Colonic mucosa (tissue), 4 donors: ENCODE measurements at regions not wholly inside any gene's neighbourhood (a gene's known extent, or its start where the extent isn't known, plus 50 kb on each side); places are given as distances from the start of the nearest gene placed in this dataset.

Source experiments
- DNase-seq: peaks from one replicate; pipeline ENCODE4 v3.0.0-alpha.2; 2020
- H3K27ac ChIP-seq: fragments of 200-600 bp; one replicate; pipeline ENCODE4 v1.8.0; 2021
- H3K27me3 ChIP-seq: fragments of 200-600 bp; one replicate; pipeline ENCODE4 v1.8.0; 2021
- H3K36me3 ChIP-seq: fragments of 200-600 bp; one replicate; pipeline ENCODE4 v1.8.0; 2021
- H3K4me1 ChIP-seq: fragments of 200-600 bp; one replicate; pipeline ENCODE4 v1.8.0; 2021; ENCODE audit warnings: mild to moderate bottlenecking
- H3K4me3 ChIP-seq: fragments of 200-600 bp; one replicate; pipeline ENCODE4 v1.8.0; 2021
- H3K9ac ChIP-seq, 2 donors: one replicate each; pipeline ENCODE4 v1.7.0; 2013; ENCODE audit warnings: control low read depth in 2 of 2, low read depth in 2 of 2, low read length in 2 of 2
- H3K9me3 ChIP-seq: fragments of 200-600 bp; one replicate; pipeline ENCODE4 v1.8.0; 2021
- intact Hi-C: fragments of 100-400 bp; cut with DNase I; formaldehyde crosslinking; loops from one replicate; pipeline ENCODE4 v1.14.1; 2022
- TF ChIP-seq, protein P1 (sequence below): fragments of 200-600 bp; IDR thresholded peaks from one replicate; pipeline ENCODE4 v1.8.0; 2022; ENCODE audit warnings: antibody characterized with exemption, mild to moderate bottlenecking
- donor health status: healthy.
- donor health status: DM: no; HTN: no; CAD: no.
- donor health status: DM: no; HTN: no; CAD: no.

DNA sequence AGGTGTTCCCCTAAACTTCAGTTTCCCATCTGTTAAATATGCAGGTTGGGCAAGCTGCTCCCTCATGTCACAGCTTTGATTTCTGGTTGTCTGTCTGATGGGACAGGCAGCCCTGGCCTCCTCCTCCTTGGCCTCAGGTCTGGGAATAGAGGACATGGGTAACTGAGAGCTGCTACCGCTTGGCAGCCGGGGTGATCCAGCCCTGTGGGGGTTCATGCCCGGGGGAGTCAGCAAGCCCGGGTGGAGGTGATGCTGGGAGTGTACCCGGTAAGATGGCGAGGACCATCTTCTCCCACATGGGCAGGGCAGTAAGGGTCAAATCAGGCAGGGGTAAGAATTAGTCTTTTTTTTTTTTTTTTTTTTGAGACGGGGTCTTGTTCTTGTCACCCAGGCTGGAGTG is 845.0 kb downstream of the TBC1D22A start:
- no peaks in the 10 kb centered on the region for H3K36me3 ChIP-seq
- intact Hi-C loops, result no loop called here
- no peak for DNase-seq
- H3K27ac ChIP-seq, result no peak overlapping the region
- TF ChIP-seq, protein P1, sequence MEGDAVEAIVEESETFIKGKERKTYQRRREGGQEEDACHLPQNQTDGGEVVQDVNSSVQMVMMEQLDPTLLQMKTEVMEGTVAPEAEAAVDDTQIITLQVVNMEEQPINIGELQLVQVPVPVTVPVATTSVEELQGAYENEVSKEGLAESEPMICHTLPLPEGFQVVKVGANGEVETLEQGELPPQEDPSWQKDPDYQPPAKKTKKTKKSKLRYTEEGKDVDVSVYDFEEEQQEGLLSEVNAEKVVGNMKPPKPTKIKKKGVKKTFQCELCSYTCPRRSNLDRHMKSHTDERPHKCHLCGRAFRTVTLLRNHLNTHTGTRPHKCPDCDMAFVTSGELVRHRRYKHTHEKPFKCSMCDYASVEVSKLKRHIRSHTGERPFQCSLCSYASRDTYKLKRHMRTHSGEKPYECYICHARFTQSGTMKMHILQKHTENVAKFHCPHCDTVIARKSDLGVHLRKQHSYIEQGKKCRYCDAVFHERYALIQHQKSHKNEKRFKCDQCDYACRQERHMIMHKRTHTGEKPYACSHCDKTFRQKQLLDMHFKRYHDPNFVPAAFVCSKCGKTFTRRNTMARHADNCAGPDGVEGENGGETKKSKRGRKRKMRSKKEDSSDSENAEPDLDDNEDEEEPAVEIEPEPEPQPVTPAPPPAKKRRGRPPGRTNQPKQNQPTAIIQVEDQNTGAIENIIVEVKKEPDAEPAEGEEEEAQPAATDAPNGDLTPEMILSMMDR, result no peak
- no peaks in the 10 kb centered on the region for H3K4me1 ChIP-seq
- H3K9me3 ChIP-seq, result no peaks in the 10 kb centered on the region
- H3K4me3 ChIP-seq, result no peak overlapping the region
- H3K27me3 ChIP-seq, result no peaks in the 10 kb centered on the region
- no peak overlapping the region for H3K9ac ChIP-seq

DNA sequence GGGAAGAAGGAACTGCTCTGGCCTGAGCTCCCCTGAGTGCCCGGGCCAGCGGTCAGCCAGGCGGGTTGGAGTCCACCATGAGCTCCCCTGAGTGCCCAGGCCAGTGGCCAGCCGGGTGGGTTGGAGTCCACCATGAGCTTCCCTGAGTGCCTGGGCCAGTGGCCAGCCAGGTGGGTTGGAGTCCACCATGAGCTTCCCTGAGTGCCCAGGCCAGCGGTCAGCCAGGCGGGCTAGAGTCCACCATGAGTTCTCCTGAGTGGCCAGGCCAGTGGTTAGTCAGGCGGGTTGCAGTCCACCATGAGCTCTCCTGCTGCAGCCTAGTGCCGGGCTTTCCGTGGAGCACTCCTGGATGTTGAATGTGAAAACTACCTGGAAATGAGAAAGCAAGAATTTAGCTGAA is 844.0 kb downstream of the TBC1D22A start:
- H3K9ac ChIP-seq, result no peak overlapping the region
- H3K4me3 ChIP-seq, result no peak overlapping the region
- H3K9me3 ChIP-seq, result no peaks in the 10 kb centered on the region
- TF ChIP-seq, protein P1, result no peak
- intact Hi-C loops, result no loop called here
- no peak for DNase-seq
- H3K27ac ChIP-seq, result no peak overlapping the region
- no peaks in the 10 kb centered on the region for H3K36me3 ChIP-seq
- H3K27me3 ChIP-seq, result no peaks in the 10 kb centered on the region
- H3K4me1 ChIP-seq, result no peaks in the 10 kb centered on the region

DNA sequence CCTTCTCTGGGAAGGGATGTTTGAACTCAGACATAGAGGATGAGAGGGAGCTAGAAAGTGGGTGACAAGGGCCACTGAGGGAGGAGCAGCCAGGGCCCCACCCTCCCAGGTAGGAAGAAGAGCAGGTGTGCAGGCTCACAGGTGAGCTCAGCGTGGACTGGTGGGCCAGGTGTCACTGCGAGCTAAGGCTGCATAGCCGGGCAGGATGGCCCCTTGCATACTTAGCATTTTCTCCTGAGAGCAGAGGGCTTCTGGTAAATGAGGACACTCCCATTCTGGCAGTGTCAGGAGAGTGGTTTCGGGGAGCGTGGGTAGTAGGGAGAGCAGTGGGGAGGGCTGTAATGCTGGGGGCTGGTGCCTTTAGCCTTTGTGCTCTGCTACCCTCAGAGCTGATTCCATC is 843.4 kb downstream of the TBC1D22A start:
- intact Hi-C loops, result no loop called here
- no peak for DNase-seq
- Histone ChIP-seq H3K27me3 (no peaks in the 10 kb centered on the region), H3K9ac (no peak overlapping the region), H3K27ac (no peak overlapping the region), H3K9me3 (no peaks in the 10 kb centered on the region), H3K36me3 (no peaks in the 10 kb centered on the region), H3K4me3 (no peak overlapping the region), H3K4me1 (no peaks in the 10 kb centered on the region)
- TF ChIP-seq, protein P1, result no peak

DNA sequence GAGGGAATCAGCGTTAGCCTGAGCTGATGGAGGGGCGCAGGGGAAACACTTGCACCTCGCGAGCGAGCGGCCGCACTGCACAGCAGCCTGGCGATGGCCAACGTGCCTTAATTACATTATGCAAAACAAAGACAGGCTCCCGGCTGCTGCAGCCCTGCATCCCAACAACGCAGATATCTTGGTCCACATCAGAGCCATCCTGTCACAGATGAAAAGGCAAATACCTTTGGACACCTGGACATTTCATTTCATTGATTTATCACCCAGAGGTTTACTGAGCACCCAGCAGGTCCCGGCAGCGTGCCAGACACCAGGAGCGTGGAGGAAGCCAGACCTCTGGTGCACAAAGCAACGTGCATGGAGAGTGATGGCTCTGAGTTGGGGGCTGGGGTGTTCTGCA is 843.0 kb downstream of the TBC1D22A start:
- no peak for DNase-seq
- intact Hi-C loops, result no loop called here
- H3K27me3 ChIP-seq, result no peaks in the 10 kb centered on the region
- H3K4me3 ChIP-seq, result no peak overlapping the region
- TF ChIP-seq, protein P1, result no peak
- no peak overlapping the region for H3K27ac ChIP-seq
- no peaks in the 10 kb centered on the region for H3K9me3 ChIP-seq
- no peaks in the 10 kb centered on the region for H3K4me1 ChIP-seq
- H3K36me3 ChIP-seq, result no peaks in the 10 kb centered on the region
- H3K9ac ChIP-seq, result no peak overlapping the region

DNA sequence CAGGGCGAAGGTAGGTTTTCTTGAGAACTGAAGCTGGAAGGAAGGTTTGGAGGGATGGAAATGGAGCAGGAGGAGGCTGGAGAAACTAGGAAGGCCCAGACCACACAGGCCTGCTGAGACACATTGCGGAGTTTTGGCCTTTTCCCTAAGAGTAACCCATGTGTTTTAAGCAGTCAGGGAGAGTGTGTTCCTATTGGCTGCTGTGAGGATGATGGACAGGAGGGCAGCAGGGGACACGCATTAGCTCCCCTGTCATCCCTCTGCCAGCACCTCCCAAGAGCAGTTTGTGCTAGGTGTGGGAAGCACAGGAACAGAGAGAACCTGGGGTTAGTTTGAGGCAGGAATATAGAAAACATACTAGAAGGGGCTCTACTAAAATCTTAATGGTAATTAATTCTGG is 842.1 kb downstream of the TBC1D22A start:
- no peaks in the 10 kb centered on the region for H3K36me3 ChIP-seq
- no peaks in the 10 kb centered on the region for H3K9me3 ChIP-seq
- H3K27ac ChIP-seq, result no peak overlapping the region
- intact Hi-C loops, result no loop called here
- H3K27me3 ChIP-seq, result no peaks in the 10 kb centered on the region
- no peak for DNase-seq
- TF ChIP-seq, protein P1, result no peak
- no peak overlapping the region for H3K4me3 ChIP-seq
- H3K9ac ChIP-seq, result no peak overlapping the region
- no peaks in the 10 kb centered on the region for H3K4me1 ChIP-seq

DNA sequence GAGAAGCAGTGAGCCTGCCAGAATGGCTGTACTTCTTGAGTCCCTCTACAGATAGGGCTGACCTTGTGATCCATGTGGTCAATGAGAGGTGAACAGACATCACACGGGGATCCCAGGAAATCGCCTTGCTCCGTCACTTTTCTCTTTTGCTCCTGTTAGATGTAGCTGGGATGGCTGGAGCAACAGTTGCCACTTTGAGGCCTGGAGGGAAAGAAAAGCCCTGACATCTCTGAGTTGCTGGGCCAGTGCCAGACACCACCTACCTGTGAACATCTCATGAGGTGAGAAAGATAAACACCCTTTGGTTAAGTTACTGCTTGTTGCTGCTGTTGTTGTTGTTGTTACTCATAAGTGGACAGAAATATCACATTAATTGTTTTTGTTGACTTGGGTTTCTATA is 840.3 kb downstream of the TBC1D22A start:
- no peak overlapping the region for H3K9ac ChIP-seq
- H3K27ac ChIP-seq, result no peak overlapping the region
- no peak overlapping the region for H3K4me3 ChIP-seq
- no peak for DNase-seq
- no peaks in the 10 kb centered on the region for H3K27me3 ChIP-seq
- no peaks in the 10 kb centered on the region for H3K36me3 ChIP-seq
- no peaks in the 10 kb centered on the region for H3K4me1 ChIP-seq
- TF ChIP-seq, protein P1, result no peak
- intact Hi-C loops, result no loop called here
- no peaks in the 10 kb centered on the region for H3K9me3 ChIP-seq
